ENCODE measurements at regions not wholly inside any gene's neighbourhood (a gene's known extent, or its start where the extent isn't known, plus 50 kb on each side); places are given as distances from the start of the nearest gene placed in this dataset.

DNA sequence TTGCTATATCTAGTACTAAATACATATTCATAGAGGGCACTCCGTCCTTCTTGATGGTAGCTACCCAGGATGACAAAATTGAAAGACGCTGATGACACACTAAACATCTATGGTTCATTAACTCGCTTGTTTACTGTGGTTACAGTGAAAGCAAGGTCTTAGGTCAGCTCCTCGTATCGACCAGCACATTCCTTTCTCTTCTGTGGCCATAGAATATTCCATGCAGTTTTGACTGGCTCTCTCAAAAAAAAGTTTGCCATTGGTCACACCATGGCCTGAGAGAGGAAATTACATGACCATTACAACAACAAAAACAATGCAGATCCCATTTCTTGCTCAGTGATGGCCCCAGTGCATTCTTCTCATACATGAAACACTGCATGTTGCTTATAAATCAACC lies 411.4 kb upstream of the SOX5 start:
- no peaks in the 10 kb centered on the region for H3K27me3 ChIP-seq (ENCODE audit: insufficient read depth, poor library complexity, severe bottlenecking)
- H3K27ac ChIP-seq (replicated peaks), result no peak overlapping the region
- TF ChIP-seq, protein P1, sequence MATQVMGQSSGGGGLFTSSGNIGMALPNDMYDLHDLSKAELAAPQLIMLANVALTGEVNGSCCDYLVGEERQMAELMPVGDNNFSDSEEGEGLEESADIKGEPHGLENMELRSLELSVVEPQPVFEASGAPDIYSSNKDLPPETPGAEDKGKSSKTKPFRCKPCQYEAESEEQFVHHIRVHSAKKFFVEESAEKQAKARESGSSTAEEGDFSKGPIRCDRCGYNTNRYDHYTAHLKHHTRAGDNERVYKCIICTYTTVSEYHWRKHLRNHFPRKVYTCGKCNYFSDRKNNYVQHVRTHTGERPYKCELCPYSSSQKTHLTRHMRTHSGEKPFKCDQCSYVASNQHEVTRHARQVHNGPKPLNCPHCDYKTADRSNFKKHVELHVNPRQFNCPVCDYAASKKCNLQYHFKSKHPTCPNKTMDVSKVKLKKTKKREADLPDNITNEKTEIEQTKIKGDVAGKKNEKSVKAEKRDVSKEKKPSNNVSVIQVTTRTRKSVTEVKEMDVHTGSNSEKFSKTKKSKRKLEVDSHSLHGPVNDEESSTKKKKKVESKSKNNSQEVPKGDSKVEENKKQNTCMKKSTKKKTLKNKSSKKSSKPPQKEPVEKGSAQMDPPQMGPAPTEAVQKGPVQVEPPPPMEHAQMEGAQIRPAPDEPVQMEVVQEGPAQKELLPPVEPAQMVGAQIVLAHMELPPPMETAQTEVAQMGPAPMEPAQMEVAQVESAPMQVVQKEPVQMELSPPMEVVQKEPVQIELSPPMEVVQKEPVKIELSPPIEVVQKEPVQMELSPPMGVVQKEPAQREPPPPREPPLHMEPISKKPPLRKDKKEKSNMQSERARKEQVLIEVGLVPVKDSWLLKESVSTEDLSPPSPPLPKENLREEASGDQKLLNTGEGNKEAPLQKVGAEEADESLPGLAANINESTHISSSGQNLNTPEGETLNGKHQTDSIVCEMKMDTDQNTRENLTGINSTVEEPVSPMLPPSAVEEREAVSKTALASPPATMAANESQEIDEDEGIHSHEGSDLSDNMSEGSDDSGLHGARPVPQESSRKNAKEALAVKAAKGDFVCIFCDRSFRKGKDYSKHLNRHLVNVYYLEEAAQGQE (IDR thresholded peaks at IDR 0.05; ENCODE audit: insufficient replicate concordance, low read depth), result no peak
- TF ChIP-seq POLR2AphosphoS5 (IDR thresholded peaks at IDR 0.05; ENCODE audit: low read depth), result no peak
- TF ChIP-seq GABPA (IDR thresholded peaks at IDR 0.05; ENCODE audit: low read depth), result no peak
- no peak for TF ChIP-seq SPI1 (IDR thresholded peaks at IDR 0.05; ENCODE audit: borderline replicate concordance, low read depth)
- TF ChIP-seq, protein P2, sequence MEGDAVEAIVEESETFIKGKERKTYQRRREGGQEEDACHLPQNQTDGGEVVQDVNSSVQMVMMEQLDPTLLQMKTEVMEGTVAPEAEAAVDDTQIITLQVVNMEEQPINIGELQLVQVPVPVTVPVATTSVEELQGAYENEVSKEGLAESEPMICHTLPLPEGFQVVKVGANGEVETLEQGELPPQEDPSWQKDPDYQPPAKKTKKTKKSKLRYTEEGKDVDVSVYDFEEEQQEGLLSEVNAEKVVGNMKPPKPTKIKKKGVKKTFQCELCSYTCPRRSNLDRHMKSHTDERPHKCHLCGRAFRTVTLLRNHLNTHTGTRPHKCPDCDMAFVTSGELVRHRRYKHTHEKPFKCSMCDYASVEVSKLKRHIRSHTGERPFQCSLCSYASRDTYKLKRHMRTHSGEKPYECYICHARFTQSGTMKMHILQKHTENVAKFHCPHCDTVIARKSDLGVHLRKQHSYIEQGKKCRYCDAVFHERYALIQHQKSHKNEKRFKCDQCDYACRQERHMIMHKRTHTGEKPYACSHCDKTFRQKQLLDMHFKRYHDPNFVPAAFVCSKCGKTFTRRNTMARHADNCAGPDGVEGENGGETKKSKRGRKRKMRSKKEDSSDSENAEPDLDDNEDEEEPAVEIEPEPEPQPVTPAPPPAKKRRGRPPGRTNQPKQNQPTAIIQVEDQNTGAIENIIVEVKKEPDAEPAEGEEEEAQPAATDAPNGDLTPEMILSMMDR (IDR thresholded peaks at IDR 0.05; ENCODE audit: insufficient read depth, low read length), result no peak
- no peak overlapping the region for H3K4me3 ChIP-seq (replicated peaks; ENCODE audit: insufficient read depth, low read length)
- no peak for DNase-seq (ENCODE audit: low read depth in 1 of 2, low spot score in 1 of 2)

DNA sequence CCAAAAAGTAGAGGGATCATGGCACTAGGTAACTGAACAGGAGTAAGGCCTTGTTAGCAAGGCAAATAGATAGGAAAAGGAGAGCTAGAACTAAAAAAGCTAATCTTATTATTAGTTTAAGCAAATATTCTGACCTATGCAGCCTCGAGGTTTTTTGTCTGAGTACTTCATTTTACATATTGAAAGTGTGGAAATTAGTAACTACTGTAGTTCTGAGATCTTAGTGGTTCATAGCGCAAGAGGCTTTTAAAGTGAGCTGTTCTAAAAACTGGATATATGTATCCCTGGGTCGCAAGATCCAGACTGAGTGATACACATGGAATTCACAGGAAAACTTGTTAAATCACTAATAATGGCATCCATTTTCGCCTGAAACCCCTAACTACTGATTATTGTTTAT lies 411.0 kb upstream of the SOX5 start:
- DNase-seq (ENCODE audit: low read depth in 1 of 2, low spot score in 1 of 2), result no peak
- Histone ChIP-seq H3K4me3 (replicated peaks; ENCODE audit: insufficient read depth, low read length) (no peak overlapping the region), H3K27ac (replicated peaks) (no peak overlapping the region), H3K27me3 (ENCODE audit: insufficient read depth, poor library complexity, severe bottlenecking) (no peaks in the 10 kb centered on the region)
- TF ChIP-seq, protein P2 (IDR thresholded peaks at IDR 0.05; ENCODE audit: insufficient read depth, low read length), result no peak
- TF ChIP-seq POLR2AphosphoS5 (IDR thresholded peaks at IDR 0.05; ENCODE audit: low read depth) (no peak), GABPA (IDR thresholded peaks at IDR 0.05; ENCODE audit: low read depth) (no peak), SPI1 (IDR thresholded peaks at IDR 0.05; ENCODE audit: borderline replicate concordance, low read depth) (no peak)
- TF ChIP-seq, protein P1 (IDR thresholded peaks at IDR 0.05; ENCODE audit: insufficient replicate concordance, low read depth), result no peak

DNA sequence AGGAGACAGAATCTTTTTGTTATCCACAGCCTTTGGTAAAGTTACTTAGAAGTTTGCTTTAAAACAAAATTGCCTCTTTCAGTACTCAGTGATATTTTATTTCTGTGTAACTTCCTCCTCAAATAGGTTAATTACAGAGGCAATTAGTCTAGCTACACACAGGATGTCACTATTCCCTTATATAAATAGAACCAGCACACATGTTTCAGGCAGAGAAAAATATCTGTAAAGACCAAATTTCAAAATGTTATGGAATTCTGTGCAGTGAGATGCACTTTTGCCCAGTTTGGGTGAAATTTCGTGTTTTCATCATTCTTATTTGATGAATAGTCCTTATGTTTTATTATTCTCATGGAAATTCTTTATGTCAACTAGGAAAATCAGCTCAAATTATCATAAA lies 410.6 kb upstream of the SOX5 start:
- Histone ChIP-seq H3K4me3 (replicated peaks; ENCODE audit: insufficient read depth, low read length) (no peak overlapping the region), H3K27ac (replicated peaks) (no peak overlapping the region), H3K27me3 (ENCODE audit: insufficient read depth, poor library complexity, severe bottlenecking) (no peaks in the 10 kb centered on the region)
- no peak for DNase-seq (ENCODE audit: low read depth in 1 of 2, low spot score in 1 of 2)
- no peak for TF ChIP-seq POLR2AphosphoS5 (IDR thresholded peaks at IDR 0.05; ENCODE audit: low read depth)
- TF ChIP-seq, protein P1 (IDR thresholded peaks at IDR 0.05; ENCODE audit: insufficient replicate concordance, low read depth), result no peak
- no peak for TF ChIP-seq GABPA (IDR thresholded peaks at IDR 0.05; ENCODE audit: low read depth)
- TF ChIP-seq SPI1 (IDR thresholded peaks at IDR 0.05; ENCODE audit: borderline replicate concordance, low read depth), result no peak
- TF ChIP-seq, protein P2 (IDR thresholded peaks at IDR 0.05; ENCODE audit: insufficient read depth, low read length), result no peak
